Hindlimb muscle (tissue), 1 donor: ENCODE measurements at regions not wholly inside any gene's neighbourhood (a gene's known extent, or its start where the extent isn't known, plus 50 kb on each side); places are given as distances from the start of the nearest gene placed in this dataset.
A peak's percentile ranks its signal among the peaks of the same experiment; 100 is the strongest.

ENCODE experiments used
- DNase-seq: peaks from one replicate; pipeline ENCODE4 v3.0.0-alpha.2; 2013

GRCh38 chr13:110773480-110773879, 60.0 kb downstream of the ING1 start:
- DNase-seq = no peak

DNA sequence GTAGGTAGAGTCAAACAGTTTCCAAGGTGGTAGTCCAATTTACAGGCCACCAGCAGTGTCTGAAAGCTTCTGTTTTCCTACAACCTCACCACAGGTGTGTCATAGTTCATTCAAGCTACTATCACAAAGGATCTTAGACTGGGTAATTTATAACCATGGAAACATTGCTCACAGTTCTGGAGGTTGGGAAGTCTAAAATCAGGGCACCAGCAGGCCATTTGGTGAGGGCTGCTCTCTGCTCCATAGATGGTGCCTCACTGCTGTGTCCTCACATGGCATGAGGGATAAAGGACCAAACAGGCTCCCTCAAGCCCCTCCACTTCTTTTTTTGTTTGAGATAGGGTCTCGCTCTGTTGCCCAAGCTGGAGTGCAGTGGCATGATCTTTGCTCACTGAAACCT, 60.6 kb downstream of the ING1 start:
- DNase-seq = no peak

DNA sequence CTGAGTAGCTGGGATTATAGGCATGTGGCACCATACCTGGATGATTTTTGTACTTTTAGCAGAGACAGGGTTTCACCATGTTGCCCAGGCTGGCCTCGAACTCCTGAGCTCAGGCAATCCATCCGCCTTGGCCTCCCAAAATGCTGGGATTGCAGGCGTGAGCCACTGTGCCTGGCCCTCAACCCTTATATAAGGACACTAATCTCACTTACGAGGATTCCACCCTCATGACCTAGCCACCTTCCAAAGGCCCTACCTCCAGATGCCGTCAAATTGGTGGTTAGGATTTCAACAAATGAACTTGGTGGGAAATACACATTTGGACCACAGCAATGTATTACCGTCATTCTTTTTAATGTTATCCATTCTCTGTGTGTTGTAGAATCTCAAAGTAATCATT, 61.0 kb downstream of the ING1 start:
- no peak for DNase-seq

- DNase-seq = no peak
These were observed 62.1 kb downstream of the ING1 start for GRCh38 chr13:110775576-110775975.

DNA sequence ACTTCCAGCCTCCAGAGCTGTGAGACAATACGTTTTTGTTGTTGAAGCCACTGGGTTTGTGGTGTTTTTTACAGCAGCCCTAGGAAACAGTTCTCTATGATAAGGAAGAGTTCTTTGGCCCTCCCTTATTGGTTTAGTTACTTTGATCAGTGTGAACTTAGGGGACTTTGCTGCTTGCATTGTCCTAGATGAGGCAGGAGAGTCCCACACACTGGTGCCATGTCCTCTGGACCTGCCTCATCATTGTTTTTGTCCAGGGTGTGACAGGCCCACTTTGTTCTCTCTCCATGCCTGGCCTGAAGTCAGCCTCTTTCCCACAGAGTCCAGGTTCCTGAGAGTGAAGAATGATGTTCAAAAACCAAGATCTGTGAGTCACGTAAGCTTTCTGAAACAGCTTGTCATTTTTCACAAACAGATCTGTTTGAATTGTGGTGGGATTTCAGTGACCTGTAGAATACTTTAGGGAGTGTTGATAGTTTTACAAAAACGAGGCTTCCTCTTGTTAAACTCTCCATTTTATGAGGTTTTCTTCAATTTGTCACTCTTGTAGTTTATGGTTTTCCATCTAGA, 63.8 kb downstream of the ING1 start:
- no peak for DNase-seq

DNA sequence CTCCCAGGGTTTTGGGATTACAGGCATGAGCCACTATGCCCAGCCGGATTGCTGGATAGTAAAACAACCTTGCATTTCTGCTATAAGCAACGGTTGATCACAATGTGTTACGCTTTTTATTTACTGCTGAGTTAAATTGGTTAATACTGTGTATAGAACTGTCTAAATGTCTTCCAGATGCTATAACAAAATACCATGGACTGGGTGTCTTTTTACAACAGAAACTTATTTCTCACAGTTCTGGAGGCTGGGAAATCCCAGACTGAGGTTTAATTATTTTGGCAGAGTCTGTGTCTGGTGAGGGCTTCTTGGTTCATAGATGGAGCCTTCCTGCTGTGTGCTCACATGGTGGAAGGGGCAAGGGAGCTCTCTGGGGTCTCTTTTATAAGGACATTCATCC, 65.5 kb downstream of the ING1 start:
- no peak for DNase-seq

- DNase-seq = no peak
These were observed 66.9 kb downstream of the ING1 start for GRCh38 chr13:110780422-110780821.

DNA sequence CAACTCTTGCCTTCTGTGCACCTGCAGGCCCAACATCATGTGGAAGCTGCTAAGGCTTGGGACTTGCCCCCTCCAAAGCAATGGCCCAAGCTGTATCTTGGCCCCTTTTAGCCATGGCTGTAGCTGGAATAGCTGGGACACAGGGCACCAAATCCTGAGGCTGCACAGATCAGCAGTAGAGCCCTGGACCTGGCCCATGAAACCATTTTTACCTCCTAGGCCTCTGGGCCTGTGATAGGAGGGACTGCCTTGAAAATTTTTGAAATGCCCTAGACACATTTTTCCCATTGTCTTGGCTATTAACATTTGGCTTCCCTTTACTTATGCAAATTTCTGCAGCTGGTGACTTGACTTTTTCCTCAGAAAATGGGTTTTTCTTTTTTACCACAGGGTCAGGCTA, 68.7 kb downstream of the ING1 start:
- DNase-seq = no peak

GRCh38 chr13:110784704-110785103, 71.2 kb downstream of the ING1 start:
- DNase-seq = no peak

- no peak for DNase-seq
These were observed 75.3 kb downstream of the ING1 start for GRCh38 chr13:110788778-110789177.

- DNase-seq = no peak
These were observed 76.4 kb downstream of the ING1 start for GRCh38 chr13:110789871-110790270.

GRCh38 chr13:110790371-110790770, 76.9 kb downstream of the ING1 start:
- DNase-seq = no peak

DNA sequence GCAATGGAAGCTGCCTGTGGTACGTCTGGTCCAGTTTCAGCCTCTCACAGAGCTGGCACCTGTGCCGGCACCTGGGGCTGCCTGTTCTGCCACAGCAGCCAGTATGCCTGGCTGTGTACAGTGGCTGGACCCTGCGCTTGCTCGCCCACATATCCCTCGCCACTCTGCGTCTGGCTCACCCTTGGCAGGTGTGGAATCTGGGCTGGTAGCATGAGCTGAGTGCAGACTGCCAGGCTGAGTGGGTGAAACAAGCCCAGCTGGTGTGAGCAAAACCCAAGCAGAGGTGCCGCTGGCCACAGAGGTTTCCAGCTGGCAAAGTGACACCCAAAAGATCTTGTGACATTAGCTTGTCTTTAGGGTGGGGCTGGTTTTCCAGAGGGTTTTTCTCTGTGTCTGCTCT, 80.7 kb downstream of the ING1 start:
- no peak for DNase-seq

GRCh38 chr13:110797230-110797877, 83.9 kb downstream of the ING1 start:
- DNase-seq = no peak

- no peak for DNase-seq
These were observed 84.8 kb downstream of the ING1 start for GRCh38 chr13:110798081-110798994.

DNA sequence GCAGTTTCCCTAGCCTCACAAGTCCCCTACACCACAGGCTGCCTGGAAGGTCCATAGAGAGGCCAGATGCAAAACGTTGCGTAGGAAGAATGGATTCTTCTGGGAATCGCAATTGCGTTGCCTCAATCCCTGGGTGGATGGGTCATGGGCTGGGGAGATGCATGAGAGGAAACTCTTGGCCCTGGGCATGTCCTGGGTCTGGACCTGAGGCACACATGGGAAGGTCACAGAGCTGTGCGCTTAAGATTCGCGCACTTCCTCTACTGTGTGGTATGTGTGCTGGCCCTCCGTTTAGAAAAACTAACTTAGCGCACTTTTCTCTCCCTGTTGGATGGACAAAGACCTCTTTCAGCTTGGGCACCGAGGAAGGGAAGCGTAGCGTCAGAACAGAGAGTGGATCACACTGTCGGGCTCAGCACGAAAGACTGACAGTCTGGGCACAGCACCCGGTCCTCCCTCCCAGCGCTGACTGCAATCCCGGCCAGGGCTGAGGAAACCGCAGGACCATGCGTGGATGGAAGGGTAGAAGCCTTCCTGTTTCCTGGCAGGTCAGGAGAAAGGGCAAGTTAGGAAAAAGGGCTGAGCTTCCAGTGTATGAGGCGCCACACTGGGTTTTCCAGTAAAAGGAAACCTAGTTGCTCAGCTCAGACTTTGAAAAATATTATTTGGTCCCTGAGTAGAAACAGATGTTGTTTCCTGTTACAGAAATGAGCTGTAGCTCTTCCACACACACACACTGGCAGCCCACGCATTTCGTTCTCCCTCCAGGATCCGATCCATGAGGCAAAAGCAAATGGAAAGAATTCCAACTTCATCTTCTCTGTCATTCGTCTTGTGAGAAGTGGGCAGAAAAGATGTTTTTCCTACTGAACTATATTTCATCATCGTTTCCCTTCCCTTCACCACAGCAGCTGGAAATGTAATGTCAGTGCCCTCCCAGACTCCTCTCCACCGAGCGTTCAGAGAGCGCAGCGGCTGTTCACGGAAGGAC, 86.0 kb downstream of the ING1 start:
- DNase-seq = peak; percentile 89

DNA sequence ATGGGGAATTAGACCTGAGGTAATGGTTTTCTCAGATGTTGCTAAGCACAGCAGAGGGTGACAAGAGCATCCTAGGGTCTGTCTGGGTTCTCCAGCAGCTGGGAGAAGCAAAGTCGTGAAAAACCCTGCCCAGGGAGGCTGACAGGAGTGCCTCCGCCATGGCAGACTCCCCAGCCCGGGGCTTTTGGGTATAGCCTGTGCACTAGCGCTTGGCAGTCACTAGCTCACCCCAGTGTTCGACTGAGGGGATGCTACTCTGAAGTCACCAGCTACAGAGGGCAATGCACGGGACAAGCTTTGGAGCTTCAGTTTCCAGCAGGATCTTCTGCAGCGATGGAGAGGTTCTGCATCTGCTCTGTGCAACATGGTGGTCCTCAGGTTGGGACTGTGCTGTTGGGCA, 87.5 kb downstream of the ING1 start:
- DNase-seq = no peak

- peak; percentile 53 for DNase-seq
These were observed 88.8 kb downstream of the ING1 start for GRCh38 chr13:110802260-110802659.

DNA sequence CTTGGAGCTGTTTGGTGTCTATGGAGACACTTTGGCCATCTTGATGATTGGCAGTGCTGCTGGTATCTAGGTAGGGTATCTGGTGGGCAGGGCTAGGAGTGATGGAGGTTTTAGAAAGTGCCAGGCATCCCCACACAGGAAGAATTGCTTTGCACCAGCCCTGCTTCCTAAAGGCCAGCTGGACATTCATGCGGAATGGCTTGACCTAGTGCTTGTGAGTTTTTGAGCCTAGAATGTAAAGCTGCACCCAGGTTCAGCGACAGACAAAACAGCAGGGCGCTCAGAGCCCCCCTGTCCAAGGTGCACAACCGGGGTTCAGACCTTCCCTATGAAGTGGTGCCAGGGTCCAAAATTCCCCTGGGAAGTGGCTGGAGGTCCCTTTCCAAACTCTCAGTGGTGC, 93.1 kb downstream of the ING1 start:
- DNase-seq = no peak

DNA sequence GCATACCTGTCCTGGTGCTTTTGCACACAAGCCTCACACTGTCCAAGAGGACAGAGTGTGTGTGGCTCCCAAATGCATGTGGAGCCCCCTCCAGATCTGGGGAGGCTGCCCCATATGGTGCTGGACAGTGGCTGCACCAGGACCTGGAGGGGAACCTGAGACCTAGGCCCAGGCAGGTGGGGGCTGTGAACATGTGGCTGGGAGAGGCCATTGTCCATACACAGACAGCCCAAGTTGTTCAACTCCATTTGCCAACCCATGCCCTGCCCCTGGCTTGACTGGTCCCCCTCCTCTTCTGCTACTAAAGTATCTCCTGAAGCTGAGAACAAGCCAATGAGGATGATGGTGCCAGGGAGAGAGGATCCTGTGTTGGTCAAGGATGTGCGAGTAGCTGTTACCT, 94.0 kb downstream of the ING1 start:
- DNase-seq = no peak

- DNase-seq = peak; percentile 56
These were observed 94.6 kb downstream of the ING1 start for GRCh38 chr13:110808138-110808537.

DNA sequence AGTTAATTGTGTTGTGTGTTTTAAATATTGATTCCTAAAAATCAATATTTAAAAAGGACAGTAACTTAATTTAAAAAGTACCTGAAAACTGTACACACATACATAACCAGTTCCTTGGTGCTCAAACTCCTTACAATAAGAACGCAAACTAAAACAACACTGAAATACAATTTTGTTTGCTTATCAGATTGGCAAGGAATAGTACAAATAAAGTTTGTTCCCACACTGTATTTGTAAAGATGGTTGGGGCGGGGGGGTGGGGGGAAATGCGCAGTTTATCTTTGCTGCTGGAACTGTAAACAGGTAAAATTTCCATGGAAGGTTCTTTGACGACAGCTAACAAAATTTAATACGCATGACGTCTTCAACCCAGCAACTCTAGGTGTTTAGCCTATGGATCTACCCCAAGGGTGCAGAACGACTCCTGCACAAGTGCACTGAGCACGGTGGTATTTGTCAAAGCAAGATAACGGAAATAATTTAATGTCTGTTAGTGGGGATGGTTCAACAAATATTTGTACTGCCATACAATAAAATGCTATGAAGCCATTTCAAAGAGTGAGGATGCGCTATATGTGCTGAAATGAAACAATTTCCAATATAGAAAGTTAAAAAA, 96.5 kb downstream of the ING1 start:
- DNase-seq = no peak
